HT1080 (cell line): ENCODE measurements at regions not wholly inside any gene's neighbourhood (a gene's known extent, or its start where the extent isn't known, plus 50 kb on each side); places are given as distances from the start of the nearest gene placed in this dataset.
"Not testable (repeated sequence)": the region's sequence is repeated elsewhere in the genome, so short reads cannot be mapped to it uniquely, and the experiment has no call there.

Experiments used
- DNase-seq: peaks from one replicate; pipeline ENCODE4 v3.0.0-alpha.2; 2015; ENCODE audit warnings: low read depth

DNA sequence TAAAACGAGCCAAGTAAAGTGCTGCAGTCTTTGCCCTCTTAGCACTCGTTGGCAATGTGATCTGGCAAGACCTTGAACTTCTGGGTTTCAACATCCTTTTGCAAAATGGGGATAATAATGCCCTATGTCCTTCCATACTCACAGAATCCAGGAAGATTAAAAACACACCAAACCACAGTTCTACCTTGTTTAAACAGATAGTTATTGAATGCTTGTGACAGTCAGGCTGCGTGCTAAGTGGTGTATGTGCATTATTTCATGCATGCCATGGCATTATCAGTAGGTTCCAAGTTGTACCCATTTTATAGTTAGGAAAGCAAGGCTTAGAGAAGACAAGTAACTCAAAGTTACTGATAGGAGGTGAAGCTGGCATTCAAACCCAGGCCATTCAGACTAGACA, 308.6 kb upstream of the PROX1 start:
- DNase-seq: no peak

DNA sequence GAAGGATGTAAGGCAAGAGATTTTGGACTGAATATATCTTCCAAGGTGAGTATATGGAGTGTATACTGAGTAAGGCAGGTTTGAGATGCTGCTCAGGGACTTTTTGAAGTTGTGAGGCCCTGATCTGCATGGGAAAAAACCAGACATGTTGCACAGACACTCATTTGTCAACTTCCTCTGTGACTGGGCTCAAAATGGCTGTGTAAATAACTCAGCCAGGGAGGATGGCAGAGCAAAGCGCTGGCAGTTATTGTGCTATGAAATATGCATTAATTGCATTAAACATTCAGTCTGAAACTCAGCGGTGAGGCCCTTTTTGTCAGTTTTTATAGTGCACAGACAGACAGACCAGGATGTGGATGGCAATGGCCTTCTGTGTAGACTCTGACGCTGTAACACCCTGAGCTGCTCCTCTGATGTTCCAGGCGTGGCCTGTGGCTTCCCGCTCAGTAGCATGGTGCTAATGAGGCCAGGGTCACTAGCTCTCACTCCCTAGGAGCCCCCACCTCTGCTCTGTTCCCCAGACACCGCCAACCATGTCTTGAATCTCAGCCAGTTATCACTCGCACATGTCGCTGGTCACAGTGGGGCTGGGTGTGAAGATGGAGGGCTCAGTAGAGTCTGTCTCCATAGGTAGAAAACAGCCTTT, 307.0 kb upstream of the PROX1 start:
- no peak for DNase-seq

DNA sequence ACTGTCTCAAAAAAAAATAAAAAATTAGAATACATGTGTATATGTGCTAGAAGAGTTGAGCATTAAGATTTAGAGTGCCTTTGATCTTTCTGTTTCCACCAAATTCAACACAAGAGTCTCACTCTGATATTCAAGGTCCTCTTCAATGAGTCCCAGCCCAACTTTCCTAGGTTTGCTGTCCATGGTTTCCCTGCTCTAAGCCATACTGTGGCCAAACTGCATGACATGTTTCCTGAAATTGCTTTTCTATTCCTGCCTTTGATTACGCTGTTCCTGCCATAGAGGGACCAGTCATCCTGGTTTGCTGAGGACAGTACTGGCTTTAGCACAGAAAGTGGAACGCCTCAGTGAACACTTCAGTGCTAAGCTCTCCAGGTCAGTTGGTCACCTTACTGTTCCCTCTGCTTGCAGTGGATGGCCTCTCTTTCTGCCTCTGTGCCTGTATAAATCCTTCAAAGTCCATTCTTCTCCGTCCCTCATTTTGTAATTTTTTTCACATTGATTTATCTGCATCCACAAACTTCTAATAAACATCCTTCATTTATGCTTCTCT, 305.9 kb upstream of the PROX1 start:
- DNase-seq: no peak

GRCh38 chr1:213683529-213683928, 304.2 kb upstream of the PROX1 start:
- no peak for DNase-seq

DNA sequence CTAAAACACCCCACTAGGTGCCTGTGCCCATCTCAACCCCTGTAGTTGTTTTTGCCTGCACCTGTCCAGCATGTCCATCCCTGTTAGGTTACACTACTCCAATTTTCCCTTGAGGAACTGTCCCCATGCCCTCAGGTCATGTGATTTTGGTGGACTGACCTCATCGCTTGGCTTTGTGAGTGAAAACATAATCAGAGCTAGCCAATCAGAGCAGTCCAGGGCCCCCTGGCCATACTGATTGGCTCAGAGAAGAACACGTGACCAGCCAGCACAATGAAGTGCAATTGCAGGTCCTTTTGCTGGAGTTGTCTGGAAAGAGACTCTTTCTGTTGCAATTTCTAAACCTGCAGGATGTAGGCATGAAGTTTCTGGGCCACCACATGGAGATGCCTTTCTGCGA, 303.3 kb upstream of the PROX1 start:
- DNase-seq: peak; percentile 8

- DNase-seq: no peak
Observed at GRCh38 chr1:213685992-213686582, 301.7 kb upstream of the PROX1 start.

DNA sequence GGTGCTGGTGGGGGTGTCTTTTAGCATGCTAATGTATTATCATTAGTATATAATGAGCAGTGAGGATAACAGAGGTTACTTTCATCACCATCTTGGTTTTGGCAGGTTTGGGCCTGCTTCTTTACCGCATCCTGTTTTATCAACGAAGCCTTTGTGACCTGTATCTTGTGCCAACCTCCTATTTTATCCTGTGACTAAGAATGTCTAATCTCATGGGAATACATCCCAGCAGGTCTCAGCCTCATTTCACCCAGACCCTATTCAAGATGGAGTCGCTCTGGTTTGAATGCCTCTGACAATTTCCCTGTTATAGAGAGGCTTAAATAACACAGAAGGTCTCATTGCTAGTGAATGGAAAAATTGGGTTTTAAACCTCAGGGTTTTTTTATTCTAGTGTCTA, 300.8 kb upstream of the PROX1 start:
- peak; percentile 59 for DNase-seq

- DNase-seq: no peak
Observed at GRCh38 chr1:213687832-213688231, 299.9 kb upstream of the PROX1 start.

GRCh38 chr1:213688655-213689054, 299.1 kb upstream of the PROX1 start:
- no peak for DNase-seq

- DNase-seq: no peak
Observed at GRCh38 chr1:213689260-213689659, 298.5 kb upstream of the PROX1 start.

GRCh38 chr1:213690341-213690917, 297.3 kb upstream of the PROX1 start:
- DNase-seq: no peak

- no peak for DNase-seq
Observed at GRCh38 chr1:213692321-213692720, 295.5 kb upstream of the PROX1 start.

DNA sequence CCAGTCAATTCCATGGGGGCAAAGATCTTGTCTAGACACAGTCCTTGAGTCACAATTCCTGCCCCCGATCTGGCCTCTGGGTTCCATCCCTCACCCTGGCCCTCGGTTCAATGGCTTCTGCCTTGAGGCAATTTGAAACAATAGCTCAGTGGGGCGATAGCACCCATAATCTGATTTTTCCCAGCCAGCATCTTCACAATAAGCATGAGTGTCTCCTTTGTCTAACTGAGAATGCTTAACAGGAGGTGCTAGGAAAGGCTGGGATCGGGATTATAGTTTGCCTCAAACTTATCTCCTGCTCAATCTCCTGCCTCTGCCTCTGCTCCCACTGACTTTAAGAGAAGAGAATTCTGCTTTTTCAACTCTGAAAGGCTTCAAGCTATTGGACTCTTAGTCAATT, 293.9 kb upstream of the PROX1 start:
- no peak for DNase-seq

GRCh38 chr1:213697192-213697802, 290.5 kb upstream of the PROX1 start:
- DNase-seq: no peak

DNA sequence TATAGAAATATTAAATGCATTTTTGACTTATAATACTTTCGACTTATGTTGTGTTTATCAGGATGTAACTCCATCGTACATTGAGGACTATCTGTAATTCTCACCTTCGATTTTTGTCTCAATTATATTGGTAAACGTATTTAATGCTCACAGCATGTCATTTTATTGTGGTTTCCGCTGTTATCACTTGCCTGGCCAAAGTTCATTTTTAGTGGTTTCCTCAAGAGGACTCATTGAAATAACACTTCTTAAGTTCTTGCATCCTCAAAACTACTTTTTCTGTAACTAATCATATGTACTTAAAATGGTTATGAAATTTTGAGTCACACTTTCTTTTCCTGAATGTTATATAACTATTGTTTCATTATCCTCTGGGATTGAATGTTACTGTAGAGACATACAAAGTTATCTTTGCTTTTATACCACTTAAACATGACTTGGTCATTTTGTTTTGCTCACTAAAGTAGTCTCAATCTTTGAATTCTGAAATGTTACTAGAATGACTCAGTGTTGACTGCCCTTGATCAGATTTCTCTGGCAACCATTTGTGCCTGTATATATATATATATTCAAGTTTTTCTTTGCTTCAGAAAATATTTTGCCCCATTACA, 289.6 kb upstream of the PROX1 start:
- no peak for DNase-seq

DNA sequence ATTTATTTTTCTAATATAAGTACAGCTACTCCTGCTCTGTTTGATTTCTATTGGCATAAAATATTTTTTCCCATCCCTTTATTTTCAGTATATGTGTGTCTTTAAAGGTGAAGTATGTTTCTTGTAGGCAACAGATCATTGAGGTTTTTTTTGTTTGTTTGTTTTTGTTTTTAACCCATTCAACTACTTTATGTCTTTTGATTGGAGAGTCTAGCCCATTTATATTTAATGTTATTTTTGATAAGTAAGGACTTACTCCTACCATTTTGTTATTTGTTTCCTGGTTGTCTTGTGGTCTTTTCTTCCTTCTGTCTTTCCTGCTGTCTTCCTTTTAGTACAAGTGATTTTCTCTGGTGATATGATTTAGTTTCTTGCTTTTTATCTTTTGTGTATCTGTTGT, 285.1 kb upstream of the PROX1 start:
- DNase-seq: no peak

DNA sequence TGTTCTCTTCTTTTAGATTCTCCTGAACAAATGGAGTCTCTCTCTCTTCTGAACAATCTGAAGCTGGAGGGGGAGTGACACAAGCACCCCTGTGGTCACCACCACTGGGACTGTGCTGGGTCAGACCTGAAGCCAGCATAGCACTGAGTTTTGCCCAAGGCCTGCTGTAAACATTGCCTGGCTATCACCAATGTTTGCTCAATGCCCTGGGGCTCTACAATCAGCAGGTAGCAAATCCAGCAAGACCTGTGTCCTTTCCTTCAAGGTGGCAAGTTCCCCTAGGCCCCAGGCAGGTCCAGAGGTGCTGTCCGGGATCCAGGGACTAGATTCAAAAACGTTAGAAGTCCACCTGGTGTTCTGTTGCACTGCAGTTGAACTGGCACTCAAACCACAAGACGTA, 282.8 kb upstream of the PROX1 start:
- DNase-seq: no peak

DNA sequence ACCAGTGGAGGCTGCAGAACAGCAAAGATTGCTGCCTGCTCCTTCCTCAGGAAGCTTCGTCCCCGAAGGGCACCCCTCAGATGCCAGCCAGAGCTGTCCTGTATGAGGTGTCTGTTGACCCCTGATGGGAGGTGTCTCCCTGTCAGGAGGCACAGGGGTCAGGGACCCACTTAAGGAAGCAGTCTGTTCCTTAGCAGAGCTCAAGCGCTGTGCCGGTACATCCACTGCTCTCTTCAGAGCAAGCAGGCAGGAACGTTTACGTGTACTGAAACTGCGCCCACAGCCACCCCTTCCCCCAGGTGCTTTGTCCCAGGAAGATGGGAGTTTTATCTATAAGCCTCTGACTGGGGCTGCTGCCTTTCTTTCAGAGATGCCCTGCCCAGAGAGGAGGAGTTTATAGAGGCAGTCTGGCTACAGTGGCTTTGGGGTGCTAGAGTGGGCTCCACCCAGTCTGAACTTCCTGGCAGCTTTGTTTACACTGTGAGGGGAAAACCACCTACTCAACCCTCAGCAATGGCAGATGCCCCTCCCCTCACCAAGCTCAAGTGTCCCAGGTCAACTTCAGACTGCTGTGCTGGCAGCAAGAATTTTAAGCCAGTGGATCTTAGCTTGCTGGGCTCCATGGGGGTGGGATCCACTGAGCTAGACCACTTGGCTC, 275.8 kb upstream of the PROX1 start:
- DNase-seq: not testable (repeated sequence)

DNA sequence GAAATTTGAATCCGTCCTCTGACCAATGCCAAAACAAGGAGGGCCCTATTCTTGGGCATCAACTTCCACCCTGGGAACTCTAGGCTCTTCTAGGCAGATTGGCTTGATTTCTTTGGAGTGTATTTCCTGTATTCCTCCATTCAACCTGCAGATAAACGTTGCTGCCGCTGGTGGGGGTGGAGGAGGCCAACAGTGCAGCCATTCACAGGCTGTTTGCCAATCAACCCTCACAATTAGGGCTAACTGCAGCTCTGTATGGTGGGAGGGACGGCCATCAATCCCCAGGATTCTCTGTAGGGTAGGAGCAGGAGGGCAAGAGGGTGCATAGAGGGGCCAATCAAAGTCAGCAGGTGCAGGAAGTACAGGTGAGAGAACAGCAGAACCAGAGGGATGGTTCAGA, 273.1 kb upstream of the PROX1 start:
- no peak for DNase-seq

GRCh38 chr1:213715182-213715581, 272.6 kb upstream of the PROX1 start:
- DNase-seq: no peak

- DNase-seq: no peak
Observed at GRCh38 chr1:213719462-213719861, 268.3 kb upstream of the PROX1 start.

GRCh38 chr1:213720032-213720431, 267.7 kb upstream of the PROX1 start:
- DNase-seq: no peak
